ENCODE measurements at regions not wholly inside any gene's neighbourhood (a gene's known extent, or its start where the extent isn't known, plus 50 kb on each side); places are given as distances from the start of the nearest gene placed in this dataset.

- H3K4me1 Mint-ChIP-seq: peaks cover 34 to 40% of the 10 kb centered on the region in 2 experiments
- H3K27ac ChIP-seq (ENCODE audit: insufficient read length, low read depth, low read length): no peak overlapping the region
- H2BK15ac ChIP-seq (ENCODE audit: low read depth, low read length): no peak overlapping the region
- no peak overlapping the region for H3K23ac ChIP-seq (ENCODE audit: insufficient read length, low read depth, low read length)
- no peak overlapping the region for H2AFZ ChIP-seq (ENCODE audit: low read length)
- no peak overlapping the region for H3K4ac ChIP-seq (ENCODE audit: low read depth, low read length)
- no peak overlapping the region for H3K18ac ChIP-seq (ENCODE audit: insufficient read length, low read depth, low read length)
- H3K79me1 ChIP-seq (ENCODE audit: insufficient read depth, low read depth, low read length, poor library complexity, severe bottlenecking): no peaks in the 10 kb centered on the region
- DNase-seq: no peak
- H3K4me3 Mint-ChIP-seq: no peak overlapping the region
- no peak overlapping the region for H4K8ac ChIP-seq (replicated peaks; ENCODE audit: insufficient read length, low read depth, low read length)
- H2BK12ac ChIP-seq (ENCODE audit: insufficient read length, low read depth, low read length): no peak overlapping the region
- H3K56ac ChIP-seq (ENCODE audit: insufficient read length, low read depth, low read length): no peak overlapping the region
- H3K23me2 ChIP-seq (ENCODE audit: insufficient read length, low read depth, low read length, poor library complexity, severe bottlenecking): no peaks in the 10 kb centered on the region
- H3K4me1 ChIP-seq (ENCODE audit: insufficient read depth, low read length): peaks cover 3% of the 10 kb centered on the region
- no peak for TF ChIP-seq CTCF (conservative IDR thresholded peaks at IDR 0.05)
- H3K4me2 ChIP-seq (ENCODE audit: insufficient read depth, insufficient read length, low read length): no peak overlapping the region
- no peak overlapping the region for H3K9ac ChIP-seq (ENCODE audit: extremely low read depth, insufficient read length, low read length)
- no peak overlapping the region for H3K27ac Mint-ChIP-seq
- H3K27me3 Mint-ChIP-seq (ENCODE audit: low read depth): peaks cover 93% of the 10 kb centered on the region
- H2AK5ac ChIP-seq (ENCODE audit: insufficient read length, low read length): no peak overlapping the region
- no peak overlapping the region for H4K91ac ChIP-seq (ENCODE audit: insufficient read length, low read depth, low read length)
- peaks cover 3 to 11% of the 10 kb centered on the region in 2 experiments; a peak in 4 of 5 replicates for H3K9me3 Mint-ChIP-seq
- H3K27me3 ChIP-seq (ENCODE audit: insufficient read depth, low read length): peaks cover 6% of the 10 kb centered on the region; the same call in 1 of the 2 replicates
- no peaks in the 10 kb centered on the region for H4K20me1 ChIP-seq (ENCODE audit: control insufficient read depth, insufficient read depth, insufficient read length)
- H2BK120ac ChIP-seq (ENCODE audit: low read depth, low read length, poor library complexity, severe bottlenecking): no peak overlapping the region
- no peak overlapping the region for H3T11ph ChIP-seq (ENCODE audit: low read length)
- no peak overlapping the region for H2BK20ac ChIP-seq (ENCODE audit: low read depth, low read length, poor library complexity, severe bottlenecking)
- no peak overlapping the region for H2BK5ac ChIP-seq (ENCODE audit: insufficient read length, low read length)
- H3K79me2 ChIP-seq (ENCODE audit: insufficient read depth, low read length): no peaks in the 10 kb centered on the region
- H3K36me3 Mint-ChIP-seq (ENCODE audit: insufficient read depth in 1 of 3, low read depth in 3 of 3): peaks cover 0 to 4% (median 0%) of the 10 kb centered on the region in 3 experiments; a peak in 3 of 7 replicates
- no peak overlapping the region for H4K5ac ChIP-seq (ENCODE audit: insufficient read length, low read depth, low read length)
- H3K14ac ChIP-seq (ENCODE audit: insufficient read depth, low read length): no peak overlapping the region
- H3K9me3 ChIP-seq (ENCODE audit: control insufficient read depth, low read depth, low read length): no peaks in the 10 kb centered on the region
These were observed 132.8 kb downstream of the DACT1 start for GRCh38 chr14:58770491-58770982.
